Mammary epithelial cell (primary cell): ENCODE measurements at regions not wholly inside any gene's neighbourhood (a gene's known extent, or its start where the extent isn't known, plus 50 kb on each side); places are given as distances from the start of the nearest gene placed in this dataset.

Experiments used
- CTCF ChIP-seq, 2 donors: IDR thresholded peaks in 1 of 2; conservative IDR thresholded peaks in 1 of 2; 2 replicates each; pipeline ENCODE4 v1.5.1; 2011 to 2012; ENCODE audit warnings: inconsistent platforms in 2 of 2, low read length in 2 of 2, mild to moderate bottlenecking in 2 of 2, control low read depth in 1 of 2, low read depth in 1 of 2; ENCODE audit not compliant: insufficient read depth in 1 of 2; ENCODE audit errors: extremely low read depth in 1 of 2
- EZH2 ChIP-seq: IDR thresholded peaks from 2 replicates; pipeline ENCODE4 v1.6.1; 2012; ENCODE audit warnings: low read length, inconsistent platforms, borderline replicate concordance

DNA sequence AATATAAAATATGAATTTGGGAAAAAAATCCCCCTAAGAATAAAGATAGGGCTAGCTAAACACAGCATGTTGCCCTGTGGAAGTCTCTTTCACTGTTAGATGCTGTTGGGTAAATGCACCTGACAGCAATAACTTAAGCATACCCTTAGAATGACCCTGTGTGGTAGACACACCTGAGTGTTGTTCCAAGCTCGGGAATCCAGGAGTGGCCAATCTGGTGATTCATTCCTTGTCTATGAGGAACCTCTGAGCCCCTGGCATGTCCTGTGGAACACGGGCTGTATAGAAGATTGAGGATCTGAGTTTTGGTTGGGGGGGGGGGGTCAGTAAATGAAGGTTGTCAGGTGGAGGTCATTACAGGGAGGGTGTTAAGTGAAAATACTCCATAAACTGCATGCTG lies 730.0 kb upstream of the IGFBP3 start:
- TF ChIP-seq EZH2 = no peak
- TF ChIP-seq CTCF (conservative IDR thresholded peaks at IDR 0.05 in 1 of 2, IDR thresholded peaks at IDR 0.05 in 1 of 2; ENCODE audit: extremely low read depth in 1 of 2, insufficient read depth in 1 of 2, low read depth in 1 of 2, low read length in 2 of 2) = no peak
